ENCODE measurements at regions not wholly inside any gene's neighbourhood (a gene's known extent, or its start where the extent isn't known, plus 50 kb on each side); places are given as distances from the start of the nearest gene placed in this dataset.
A peak's percentile ranks its signal among the peaks of the same experiment; 100 is the strongest.
"Not testable (repeated sequence)": the region's sequence is repeated elsewhere in the genome, so short reads cannot be mapped to it uniquely, and the experiment has no call there.

GRCh38 chr5:42950116-42950455 is 90.0 kb downstream of the ANXA2R start:
- no peak for DNase-seq (ENCODE audit: low read depth in 4 of 4, low spot score in 3 of 4)

GRCh38 chr5:42949348-42950115 is 90.6 kb downstream of the ANXA2R start:
- DNase-seq (ENCODE audit: low read depth in 4 of 4, low spot score in 3 of 4), result peak in 2 of 4 donors; percentile 26 to 31

DNA sequence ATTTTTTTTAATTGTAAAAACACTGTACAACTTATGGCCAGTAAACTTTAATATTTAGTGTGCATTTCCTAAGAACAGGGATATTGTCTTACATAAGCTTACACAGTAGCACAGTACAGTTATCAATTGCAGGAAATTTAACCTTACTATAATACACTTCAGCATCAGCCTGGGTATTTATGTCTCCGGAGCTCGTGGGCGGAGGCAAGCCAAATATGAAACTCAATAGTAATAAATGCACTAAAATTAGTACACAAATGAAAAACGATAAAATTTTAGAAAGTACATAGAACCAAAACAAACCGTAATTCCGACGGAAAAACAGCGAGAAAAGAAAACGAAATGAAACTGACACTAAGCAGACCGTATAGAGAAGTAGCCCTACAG is 91.2 kb downstream of the ANXA2R start:
- DNase-seq (ENCODE audit: low read depth in 4 of 4, low spot score in 3 of 4), result no peak

DNA sequence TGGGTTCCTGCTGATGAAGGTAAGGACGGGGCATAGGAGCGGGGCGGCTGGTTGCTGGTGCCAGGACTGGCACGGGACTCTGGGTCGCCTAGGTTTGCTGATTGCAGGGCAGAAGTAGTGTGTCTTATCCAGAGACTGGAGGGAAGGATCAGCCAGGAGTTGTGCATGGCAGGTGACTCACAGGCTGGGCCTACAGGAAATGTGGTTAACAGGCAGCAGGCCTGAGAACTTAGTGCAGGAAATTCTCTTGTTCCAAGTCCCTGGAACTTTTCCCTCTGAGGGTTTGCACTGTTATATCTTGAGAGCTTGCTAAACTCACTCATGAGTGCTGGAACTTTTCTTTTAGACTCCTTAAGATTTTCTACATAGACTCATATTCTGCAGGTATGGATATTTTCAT is 95.1 kb downstream of the ANXA2R start:
- no peak for DNase-seq (ENCODE audit: low read depth in 4 of 4, low spot score in 3 of 4)

DNA sequence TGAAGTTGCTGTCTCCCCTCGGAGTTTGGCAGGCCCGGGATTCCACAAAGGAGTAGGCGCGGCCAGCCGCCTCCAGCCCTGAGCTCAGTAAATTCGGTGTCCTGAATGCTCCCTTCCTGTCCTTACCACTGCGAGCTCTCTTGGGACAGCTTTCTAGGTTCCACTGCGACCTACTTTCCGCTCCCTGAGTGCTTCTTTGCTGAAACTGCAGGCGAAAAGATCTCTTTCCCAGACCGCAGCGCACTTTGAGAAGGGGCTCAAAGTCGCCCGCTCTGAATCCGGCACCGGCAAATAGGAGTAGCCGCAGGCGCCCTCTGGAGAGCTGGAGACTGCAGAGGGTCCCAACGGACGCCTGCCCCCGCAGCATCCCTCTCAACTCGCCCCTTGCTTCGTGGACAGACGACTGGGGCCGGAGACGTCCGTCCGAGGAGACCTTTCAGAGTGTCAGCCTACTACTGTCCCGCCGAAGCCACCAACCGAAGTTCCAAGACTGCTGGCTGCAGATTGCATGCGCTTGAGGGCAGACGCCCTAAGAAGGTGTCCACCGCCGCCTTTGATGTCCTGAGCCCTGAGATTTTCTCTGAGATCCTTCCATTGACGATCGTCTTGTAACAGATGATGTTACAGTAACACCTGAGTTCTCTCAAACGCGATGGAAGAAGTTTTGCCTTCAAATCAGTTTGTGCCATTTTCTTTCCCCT is 96.0 kb downstream of the ANXA2R start:
- no peak for DNase-seq (ENCODE audit: low read depth in 4 of 4, low spot score in 3 of 4)

GRCh38 chr5:42940853-42941252 is 99.3 kb downstream of the ANXA2R start:
- no peak for DNase-seq (ENCODE audit: low read depth in 4 of 4, low spot score in 3 of 4)

DNA sequence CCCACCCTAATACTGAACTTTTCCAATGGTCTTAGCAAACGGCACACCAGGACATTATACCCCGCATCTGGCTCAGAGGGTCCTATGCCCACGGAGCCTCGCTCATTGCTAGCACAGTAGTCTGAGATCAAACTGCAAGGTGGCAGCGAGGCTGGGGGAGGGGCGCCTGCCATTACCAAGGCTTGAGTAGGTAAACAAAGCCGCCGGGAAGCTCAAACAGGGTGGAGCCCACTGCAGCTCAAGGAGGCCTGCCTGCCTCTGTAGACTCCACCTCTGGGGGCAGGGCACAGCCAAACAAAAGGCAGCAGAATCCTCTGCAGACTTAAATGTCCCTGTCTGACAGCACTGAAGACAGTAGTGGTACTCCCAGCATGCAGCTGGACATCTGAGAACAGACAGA is 108.1 kb downstream of the ANXA2R start:
- DNase-seq (ENCODE audit: low read depth in 4 of 4, low spot score in 3 of 4), result not testable (repeated sequence)

GRCh38 chr5:42931451-42931850 is 108.7 kb downstream of the ANXA2R start:
- DNase-seq (ENCODE audit: low read depth in 4 of 4, low spot score in 3 of 4), result not testable (repeated sequence)

- DNase-seq (ENCODE audit: low read depth in 4 of 4, low spot score in 3 of 4), result no peak
These were observed 109.2 kb downstream of the ANXA2R start for GRCh38 chr5:42930934-42931333.

GRCh38 chr5:42929871-42930270 is 110.2 kb downstream of the ANXA2R start:
- no peak for DNase-seq (ENCODE audit: low read depth in 4 of 4, low spot score in 3 of 4)

DNA sequence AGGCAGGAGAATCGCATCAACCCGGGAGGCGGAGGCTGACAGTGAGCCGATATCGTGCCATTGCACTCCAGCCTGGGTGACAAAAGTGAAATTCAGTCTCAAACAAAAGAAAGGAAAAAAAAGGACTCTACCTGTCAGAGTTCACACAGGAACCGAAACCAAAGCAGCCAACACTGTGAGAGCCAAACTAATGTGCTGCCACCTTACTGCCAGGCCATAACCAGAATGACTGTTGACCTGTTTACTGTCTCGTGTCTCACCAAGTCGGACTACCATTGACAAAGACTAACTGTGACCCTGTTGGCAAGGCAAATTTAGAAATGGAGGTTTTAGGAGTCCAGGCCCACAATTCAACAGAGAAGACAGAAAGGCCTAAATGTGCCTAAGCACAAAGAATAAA is 112.4 kb downstream of the ANXA2R start:
- DNase-seq (ENCODE audit: low read depth in 4 of 4, low spot score in 3 of 4), result no peak

DNA sequence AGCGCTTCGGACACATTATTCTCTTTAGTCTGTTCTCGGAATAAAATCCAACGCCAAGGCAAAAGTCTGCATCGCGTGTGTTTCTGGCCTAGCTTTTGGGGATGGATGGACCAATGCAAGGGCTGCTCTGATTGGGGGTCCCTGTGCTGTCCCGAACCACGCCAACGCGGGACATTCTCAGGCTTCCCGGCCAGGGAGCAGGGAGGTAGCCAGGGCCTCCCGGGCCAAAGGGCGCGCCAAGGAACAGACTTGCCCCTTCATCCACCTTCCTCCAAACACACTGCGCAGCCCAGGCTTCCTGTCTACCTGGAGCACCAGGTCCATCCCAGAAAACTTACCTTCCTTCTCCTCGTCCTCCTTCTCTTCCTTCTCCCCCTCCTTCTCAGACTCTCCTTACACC is 113.0 kb upstream of the SELENOP start:
- DNase-seq (ENCODE audit: low read depth in 4 of 4, low spot score in 3 of 4), result no peak

- no peak for DNase-seq (ENCODE audit: low read depth in 4 of 4, low spot score in 3 of 4)
These were observed 112.5 kb upstream of the SELENOP start for GRCh38 chr5:42924226-42924625.

DNA sequence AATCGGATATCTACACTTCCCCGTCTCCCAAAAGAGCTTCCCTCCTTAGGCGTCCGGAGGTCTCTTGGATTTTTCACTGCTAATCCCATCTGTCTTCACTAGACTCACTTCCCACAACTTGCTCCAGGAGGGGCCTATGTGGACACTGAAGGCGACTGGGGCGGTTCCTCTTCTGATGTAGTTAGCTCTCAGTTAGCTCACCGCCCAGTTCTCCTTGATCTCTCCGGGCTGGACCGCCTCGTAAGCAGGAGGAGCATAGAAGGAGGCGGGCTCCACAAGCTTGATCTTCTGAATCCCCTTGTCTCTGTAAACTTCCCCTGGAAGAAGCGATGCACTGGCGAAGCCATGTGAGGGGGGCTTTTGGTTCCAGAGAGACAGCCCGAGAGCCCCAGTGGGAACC is 112.0 kb upstream of the SELENOP start:
- no peak for DNase-seq (ENCODE audit: low read depth in 4 of 4, low spot score in 3 of 4)

GRCh38 chr5:42919600-42919999 is 107.9 kb upstream of the SELENOP start:
- no peak for DNase-seq (ENCODE audit: low read depth in 4 of 4, low spot score in 3 of 4)

DNA sequence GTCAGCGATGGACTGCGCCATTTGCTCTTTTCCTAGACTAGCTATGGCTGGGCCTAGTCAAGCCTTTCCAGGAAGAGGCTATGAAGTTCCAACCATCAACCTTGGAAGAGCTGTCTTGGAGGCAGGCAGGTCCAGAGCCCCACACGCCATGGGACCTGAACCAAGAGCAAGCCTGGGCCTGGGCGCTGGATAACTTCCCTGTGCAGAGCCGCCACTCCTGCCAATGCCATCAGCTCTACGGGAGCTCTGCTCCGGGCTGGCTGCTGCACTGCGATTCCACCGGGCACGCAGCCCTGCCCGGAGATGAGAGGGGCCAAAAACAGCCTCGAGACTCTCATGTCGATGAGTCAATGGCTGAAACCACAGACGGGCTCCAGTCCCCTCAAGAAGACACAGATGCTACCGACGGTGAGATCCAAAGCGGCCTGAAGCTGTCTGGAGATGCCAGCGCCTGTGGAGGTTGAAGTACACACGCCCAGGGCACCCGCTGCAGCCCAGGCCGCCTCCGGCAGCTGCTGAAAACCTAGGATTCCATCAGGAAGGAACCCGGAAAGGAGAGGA is 103.7 kb upstream of the SELENOP start:
- no peak for DNase-seq (ENCODE audit: low read depth in 4 of 4, low spot score in 3 of 4)

DNA sequence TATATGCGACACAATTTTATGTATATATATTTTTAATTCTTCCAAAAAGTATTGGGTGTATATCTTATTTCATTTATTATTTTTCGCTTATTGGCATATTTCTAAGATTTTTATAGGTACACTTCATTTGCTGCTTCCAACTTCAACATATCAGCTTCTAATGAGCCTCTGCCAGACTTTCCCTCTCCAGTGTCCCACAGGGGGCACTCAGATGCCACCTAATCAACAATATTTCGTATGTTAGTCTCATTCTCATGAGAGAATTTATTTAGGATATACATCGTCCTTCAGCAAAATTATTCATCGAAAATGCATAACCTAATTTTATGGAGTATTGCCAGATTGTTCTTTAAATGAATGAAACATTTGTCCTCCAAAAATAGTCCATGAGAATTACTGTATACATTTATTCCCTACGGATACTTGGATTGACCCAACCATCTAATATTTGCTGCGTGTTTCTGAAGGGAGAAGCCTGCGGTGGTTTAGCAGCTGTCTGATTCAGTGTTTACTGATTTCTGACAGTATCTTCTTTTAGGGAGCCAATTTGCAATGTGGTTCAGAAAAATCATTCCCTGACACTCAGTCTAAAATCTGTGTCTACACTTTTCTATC is 100.6 kb upstream of the SELENOP start:
- no peak for DNase-seq (ENCODE audit: low read depth in 4 of 4, low spot score in 3 of 4)

- peak; percentile 55 to 68 (median 66) for DNase-seq (ENCODE audit: low read depth in 4 of 4, low spot score in 3 of 4)
These were observed 97.1 kb upstream of the SELENOP start for GRCh38 chr5:42908509-42909488.

- DNase-seq (ENCODE audit: low read depth in 4 of 4, low spot score in 3 of 4), result no peak
These were observed 96.4 kb upstream of the SELENOP start for GRCh38 chr5:42908086-42908485.

- no peak for DNase-seq (ENCODE audit: low read depth in 4 of 4, low spot score in 3 of 4)
These were observed 94.1 kb upstream of the SELENOP start for GRCh38 chr5:42905827-42906226.

Measured in left renal pelvis (tissue), 4 donors.